ENCODE measurements at regions not wholly inside any gene's neighbourhood (a gene's known extent, or its start where the extent isn't known, plus 50 kb on each side); places are given as distances from the start of the nearest gene placed in this dataset.

- TF ChIP-seq SFPQ (IDR thresholded peaks at IDR 0.05; ENCODE audit: low read depth, low read length) (no peak), SMAD2 (IDR thresholded peaks at IDR 0.05; ENCODE audit: low read depth, low read length) (no peak), HNRNPH1 (optimal IDR thresholded peaks at IDR 0.05; ENCODE audit: low read depth, low read length) (no peak), CLOCK (CRISPR knock-in tag; IDR thresholded peaks at IDR 0.05; ENCODE audit: borderline replicate concordance) (no peak), E2F5 (CRISPR knock-in tag; IDR thresholded peaks at IDR 0.05) (no peak), CREB3L1 (IDR thresholded peaks at IDR 0.05; ENCODE audit: borderline replicate concordance, low read depth) (no peak), EGR1 (conservative IDR thresholded peaks at IDR 0.05) (no peak), PRDM10 (IDR thresholded peaks at IDR 0.05; ENCODE audit: partially characterized antibody) (no peak), NKRF (IDR thresholded peaks at IDR 0.05; ENCODE audit: borderline replicate concordance) (no peak), E2F6 (IDR thresholded peaks at IDR 0.05; ENCODE audit: borderline replicate concordance in 1 of 2, extremely low read depth in 1 of 2, insufficient read depth in 1 of 2, insufficient read length in 1 of 2, low read depth in 1 of 2, low read length in 1 of 2, poor library complexity in 1 of 2, severe bottlenecking in 1 of 2) (no peak), ZNF23 (CRISPR knock-in tag; IDR thresholded peaks at IDR 0.05) (no peak)
Observed at GRCh38 chr5:173691931-173692330, 75.5 kb upstream of the BOD1 start (continued).

Measured in K562 (cell line).